Colon (tissue), 2 donors: ENCODE measurements at regions not wholly inside any gene's neighbourhood (a gene's known extent, or its start where the extent isn't known, plus 50 kb on each side); places are given as distances from the start of the nearest gene placed in this dataset.
A peak's percentile ranks its signal among the peaks of the same experiment; 100 is the strongest.

Experiments
- FAIRE-seq: peaks from 2 replicates; lab custom pipeline; 2012; peaks lifted over from hg19 to GRCh38; lab: Jason Lieb, UNC
- donor health status: control.
- donor health status: control.

GRCh38 chr4:175947117-175947722 lies 118.4 kb upstream of the WDR17 start:
- peak; percentile 94 for FAIRE-seq

- no peak for FAIRE-seq
Measured at GRCh38 chr4:175951794-175952193, 113.8 kb upstream of the WDR17 start.

GRCh38 chr4:175953116-175953515 lies 112.5 kb upstream of the WDR17 start:
- FAIRE-seq: no peak

GRCh38 chr4:175953960-175954521 lies 111.6 kb upstream of the WDR17 start:
- FAIRE-seq: no peak

- FAIRE-seq: no peak
Measured at GRCh38 chr4:175954685-175955084, 111.0 kb upstream of the WDR17 start.

GRCh38 chr4:175961604-175962003 lies 104.0 kb upstream of the WDR17 start:
- no peak for FAIRE-seq

GRCh38 chr4:175970072-175970471 lies 95.6 kb upstream of the WDR17 start:
- no peak for FAIRE-seq

GRCh38 chr4:175970724-175971123 lies 94.9 kb upstream of the WDR17 start:
- FAIRE-seq: no peak

GRCh38 chr4:175971388-175972179 lies 94.1 kb upstream of the WDR17 start:
- FAIRE-seq: no peak

GRCh38 chr4:175973027-175973923 lies 92.4 kb upstream of the WDR17 start:
- no peak for FAIRE-seq

GRCh38 chr4:175983636-175984035 lies 82.0 kb upstream of the WDR17 start:
- no peak for FAIRE-seq

- no peak for FAIRE-seq
Measured at GRCh38 chr4:175986668-175987067, 79.0 kb upstream of the WDR17 start.

- FAIRE-seq: no peak
Measured at GRCh38 chr4:175988511-175988910, 77.1 kb upstream of the WDR17 start.

- no peak for FAIRE-seq
Measured at GRCh38 chr4:175996206-175996605, 69.4 kb upstream of the WDR17 start.

- no peak for FAIRE-seq
Measured at GRCh38 chr4:175997291-175997690, 68.3 kb upstream of the WDR17 start.

- FAIRE-seq: no peak
Measured at GRCh38 chr4:175998782-175999181, 66.9 kb upstream of the WDR17 start.

GRCh38 chr4:175999944-176000343 lies 65.7 kb upstream of the WDR17 start:
- no peak for FAIRE-seq

- FAIRE-seq: no peak
Measured at GRCh38 chr4:176001151-176002006, 64.3 kb upstream of the WDR17 start.

GRCh38 chr4:176002007-176002613 lies 63.5 kb upstream of the WDR17 start:
- no peak for FAIRE-seq

GRCh38 chr4:176005766-176006165 lies 59.9 kb upstream of the WDR17 start:
- no peak for FAIRE-seq

GRCh38 chr4:176009254-176009653 lies 56.4 kb upstream of the WDR17 start:
- FAIRE-seq: no peak
